Mesenchymal stem cell (in vitro differentiated cells and primary cell): ENCODE measurements at regions not wholly inside any gene's neighbourhood (a gene's known extent, or its start where the extent isn't known, plus 50 kb on each side); places are given as distances from the start of the nearest gene placed in this dataset.

Experiments used
- DNase-seq: peaks from one replicate; pipeline ENCODE4 v3.0.0-alpha.2; 2013
- H2AFZ ChIP-seq: one replicate; pipeline ENCODE4 v1.6.1; 2013; ENCODE audit warnings: low read depth, mild to moderate bottlenecking, control low read depth, inconsistent platforms, low read length, moderate library complexity
- H2AK5ac ChIP-seq: 2 replicates; pipeline ENCODE4 v1.6.1; 2013; ENCODE audit warnings: low read length, moderate library complexity, mild to moderate bottlenecking, inconsistent platforms; ENCODE audit not compliant: severe bottlenecking
- H2BK120ac ChIP-seq: one replicate; pipeline ENCODE4 v1.6.1; 2013; ENCODE audit warnings: low read depth, mild to moderate bottlenecking, inconsistent platforms, low read length, moderate library complexity
- H2BK12ac ChIP-seq, 2 experiments: one replicate each; pipeline ENCODE4 v1.6.1; 2013; ENCODE audit warnings: inconsistent platforms in 2 of 2, low read length in 2 of 2, mild to moderate bottlenecking in 2 of 2, moderate library complexity in 2 of 2, control low read depth in 1 of 2
- H2BK15ac ChIP-seq: one replicate; pipeline ENCODE4 v1.6.1; 2013; ENCODE audit warnings: mild to moderate bottlenecking, low read depth, inconsistent platforms; ENCODE audit not compliant: poor library complexity, severe bottlenecking
- H2BK5ac ChIP-seq: 2 replicates; pipeline ENCODE4 v1.6.1; 2013; ENCODE audit warnings: low read depth, mild to moderate bottlenecking, low read length, control low read depth, inconsistent platforms; ENCODE audit not compliant: poor library complexity, severe bottlenecking
- H3K14ac ChIP-seq, 2 experiments: one replicate each; pipeline ENCODE4 v1.6.1; 2013; ENCODE audit warnings: inconsistent platforms in 2 of 2, low read length in 2 of 2, control low read depth in 1 of 2, mild to moderate bottlenecking in 1 of 2, moderate library complexity in 1 of 2
- H3K18ac ChIP-seq, 2 experiments: one replicate each; pipeline ENCODE4 v1.6.1; 2013; ENCODE audit warnings: inconsistent platforms in 2 of 2, low read length in 2 of 2, control low read depth in 1 of 2, low read depth in 1 of 2, mild to moderate bottlenecking in 1 of 2
- H3K23ac ChIP-seq, 2 experiments: one replicate each; pipeline ENCODE4 v1.6.1; 2013; ENCODE audit warnings: inconsistent platforms in 2 of 2, low read length in 2 of 2, mild to moderate bottlenecking in 2 of 2, moderate library complexity in 2 of 2, control low read depth in 1 of 2
- H3K27ac ChIP-seq: 2 replicates; pipeline ENCODE4 v1.5.1; 2013; ENCODE audit warnings: mild to moderate bottlenecking, moderate library complexity, low read length, control low read depth, inconsistent platforms; ENCODE audit not compliant: poor library complexity, severe bottlenecking
- H3K27me3 ChIP-seq, 2 experiments: 2 replicates each; pipeline versions ENCODE4 v1.6.1 to v1.7.0; 2013; ENCODE audit warnings: low read length in 2 of 2, mild to moderate bottlenecking in 2 of 2, moderate library complexity in 2 of 2, control low read depth in 1 of 2, inconsistent platforms in 1 of 2; ENCODE audit not compliant: control insufficient read depth in 1 of 2, insufficient read depth in 1 of 2
- H3K36me3 ChIP-seq, 2 experiments: 2 replicates each; pipeline versions ENCODE4 v1.6.1 to v1.7.0; 2013; ENCODE audit warnings: low read length in 2 of 2, control low read depth in 1 of 2, inconsistent platforms in 1 of 2, low read depth in 1 of 2, mild to moderate bottlenecking in 1 of 2; ENCODE audit not compliant: insufficient read depth in 2 of 2, control insufficient read depth in 1 of 2
- H3K4ac ChIP-seq, 2 experiments: one replicate each; pipeline ENCODE4 v1.6.1; 2013; ENCODE audit warnings: inconsistent platforms in 2 of 2, low read length in 2 of 2, mild to moderate bottlenecking in 2 of 2, moderate library complexity in 2 of 2, control low read depth in 1 of 2, low read depth in 1 of 2
- H3K4me1 ChIP-seq: 2 replicates; pipeline ENCODE4 v1.6.1; 2013; ENCODE audit warnings: low read depth, low read length, control low read depth; ENCODE audit not compliant: control insufficient read depth, insufficient read depth
- H3K4me2 ChIP-seq: 2 replicates; pipeline ENCODE4 v1.6.1; 2013; ENCODE audit warnings: low read length, mild to moderate bottlenecking, inconsistent platforms; ENCODE audit not compliant: poor library complexity, severe bottlenecking
- H3K4me3 ChIP-seq, 2 experiments: 2 replicates each; pipeline versions ENCODE4 v1.5.1 to v1.7.0; 2013; ENCODE audit warnings: low read length in 2 of 2, mild to moderate bottlenecking in 2 of 2, control low read depth in 1 of 2, low read depth in 1 of 2; ENCODE audit not compliant: insufficient read depth in 1 of 2
- H3K79me1 ChIP-seq: replicated peaks from 2 replicates; pipeline ENCODE4 v1.6.1; 2013; ENCODE audit warnings: mild to moderate bottlenecking, control low read depth, low read length, inconsistent platforms; ENCODE audit not compliant: poor library complexity, severe bottlenecking
- H3K9ac ChIP-seq: 2 replicates; pipeline ENCODE4 v1.7.0; 2013; ENCODE audit warnings: mild to moderate bottlenecking, low read length, moderate library complexity
- H3K9me3 ChIP-seq: 2 replicates; pipeline ENCODE4 v1.7.0; 2013; ENCODE audit warnings: mild to moderate bottlenecking, low read length; ENCODE audit not compliant: control insufficient read depth
- H4K8ac ChIP-seq: one replicate; pipeline ENCODE4 v1.6.1; 2013; ENCODE audit warnings: inconsistent platforms, mild to moderate bottlenecking, low read length, moderate library complexity
- H4K91ac ChIP-seq: one replicate; pipeline ENCODE4 v1.6.1; 2013; ENCODE audit warnings: mild to moderate bottlenecking, low read length, inconsistent platforms
- WGBS: methylation state at CpG from one replicate; pipeline ENCODE4 v1.1.7; 2013; ENCODE audit warnings: mixed read lengths; 5-methylcytosine and 5-hydroxymethylcytosine counted together

DNA sequence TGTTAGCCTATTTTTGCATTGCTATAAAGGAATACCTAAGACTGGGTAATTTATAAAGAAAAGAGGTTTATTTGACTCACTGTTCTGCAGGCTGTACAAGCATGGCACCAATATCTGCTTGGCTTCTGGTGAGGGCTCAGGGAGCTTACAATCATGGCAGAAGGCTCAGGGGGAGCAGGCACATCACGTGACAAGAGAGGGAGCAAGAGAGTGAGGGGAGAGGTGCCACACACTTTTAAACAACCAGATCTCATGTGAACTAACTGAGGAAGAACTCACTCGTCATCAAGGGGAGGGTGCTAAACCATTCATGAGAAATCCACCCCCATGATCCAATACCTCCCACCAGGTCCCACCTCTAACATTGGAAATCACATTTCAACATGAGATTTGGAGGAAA is 73.9 kb upstream of the ADCY1 start:
- Histone ChIP-seq H4K8ac (no peak overlapping the region), H3K79me1 (no peaks in the 10 kb centered on the region), H2AK5ac (no peak overlapping the region), H3K9ac (no peak overlapping the region), H2AFZ (no peak overlapping the region), H2BK12ac (no peak overlapping the region), H3K14ac (no peak overlapping the region), H3K18ac (no peak overlapping the region), H3K4me2 (no peak overlapping the region), H2BK5ac (no peak overlapping the region), H3K27ac (no peak overlapping the region), H3K4ac (no peak overlapping the region), H2BK120ac (no peak overlapping the region), H2BK15ac (no peak overlapping the region), H4K91ac (no peak overlapping the region), H3K4me3 (no peak overlapping the region), H3K23ac (no peak overlapping the region), H3K4me1 (no peaks in the 10 kb centered on the region), H3K27me3 (peaks cover 0 to 25% of the 10 kb centered on the region in 2 experiments), H3K9me3 (peaks cover 12% of the 10 kb centered on the region), H3K36me3 (no peaks in the 10 kb centered on the region)
- WGBS: 25% methylated on average over 1 of the region's 2 CpGs
- DNase-seq: no peak

DNA sequence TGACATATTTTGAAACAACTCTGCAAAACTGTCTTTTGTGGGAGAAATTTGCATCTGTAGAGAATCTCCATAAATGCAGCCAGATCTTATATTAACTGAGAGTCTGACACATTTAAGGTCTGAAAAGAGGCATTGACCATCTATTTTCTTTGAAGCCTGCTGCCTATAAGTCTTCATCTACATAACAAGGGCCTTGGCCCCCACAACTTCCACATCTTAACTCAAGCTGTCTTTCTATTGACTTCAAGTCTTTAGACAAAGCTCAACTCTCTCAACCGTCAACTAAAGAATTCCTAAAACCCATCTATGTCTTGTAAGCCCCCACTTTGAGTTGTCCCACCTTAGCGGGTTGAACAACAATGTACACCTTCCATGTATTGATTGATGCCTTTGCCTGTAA is 72.4 kb upstream of the ADCY1 start:
- no peak overlapping the region for H4K91ac ChIP-seq
- H3K27ac ChIP-seq: no peak overlapping the region
- H3K36me3 ChIP-seq: no peaks in the 10 kb centered on the region
- H2BK120ac ChIP-seq: no peak overlapping the region
- H4K8ac ChIP-seq: no peak overlapping the region
- H3K4me2 ChIP-seq: no peak overlapping the region
- no peak overlapping the region for H3K18ac ChIP-seq
- H3K9ac ChIP-seq: no peak overlapping the region
- no peaks in the 10 kb centered on the region for H3K4me1 ChIP-seq
- no peak overlapping the region for H2AK5ac ChIP-seq
- no peak overlapping the region for H3K14ac ChIP-seq
- H3K9me3 ChIP-seq: peaks cover 24% of the 10 kb centered on the region
- no peak overlapping the region for H2BK15ac ChIP-seq
- no peak overlapping the region for H2AFZ ChIP-seq
- no peak for DNase-seq
- no peak overlapping the region for H2BK12ac ChIP-seq
- no peaks in the 10 kb centered on the region for H3K79me1 ChIP-seq
- no peak overlapping the region for H3K4ac ChIP-seq
- no peak overlapping the region for H3K4me3 ChIP-seq
- H3K23ac ChIP-seq: no peak overlapping the region
- peaks cover 0 to 23% of the 10 kb centered on the region in 2 experiments for H3K27me3 ChIP-seq
- WGBS: 88% methylated on average over 2 of the region's 2 CpGs
- H2BK5ac ChIP-seq: no peak overlapping the region

DNA sequence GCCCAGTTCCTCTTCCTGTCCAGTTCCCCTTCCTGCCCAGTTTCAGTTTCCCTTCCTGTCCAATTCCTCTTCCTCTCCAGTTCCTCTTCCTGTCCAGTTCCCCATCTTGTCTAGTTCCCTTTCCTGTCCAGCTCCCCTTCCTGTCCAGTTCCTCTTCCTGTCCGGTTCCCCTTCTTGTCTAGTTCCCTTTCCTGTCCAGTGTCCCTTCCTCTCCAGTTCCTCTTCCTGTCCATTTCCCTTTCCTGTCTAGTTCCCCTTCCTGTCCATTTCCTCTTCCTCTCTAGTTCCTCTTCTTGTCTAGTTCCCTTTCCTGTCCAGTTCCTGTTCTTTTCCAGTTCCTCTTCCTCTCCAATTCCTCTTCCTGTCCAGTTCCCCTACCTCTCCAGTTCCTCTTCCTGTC is 68.1 kb upstream of the ADCY1 start:
- no peak overlapping the region for H2BK12ac ChIP-seq
- H3K4me3 ChIP-seq: no peak overlapping the region
- no peaks in the 10 kb centered on the region for H3K36me3 ChIP-seq
- H3K79me1 ChIP-seq: no peaks in the 10 kb centered on the region
- no peak overlapping the region for H2AFZ ChIP-seq
- H3K23ac ChIP-seq: no peak overlapping the region
- H3K9me3 ChIP-seq: peaks cover 41% of the 10 kb centered on the region
- no peak overlapping the region for H4K91ac ChIP-seq
- no peak for DNase-seq
- no peak overlapping the region for H2BK15ac ChIP-seq
- H2BK5ac ChIP-seq: no peak overlapping the region
- H3K4ac ChIP-seq: no peak overlapping the region
- H2BK120ac ChIP-seq: no peak overlapping the region
- H3K18ac ChIP-seq: no peak overlapping the region
- WGBS: 77% methylated on average over 1 of the region's 1 CpG
- no peaks in the 10 kb centered on the region for H3K27me3 ChIP-seq
- no peak overlapping the region for H3K14ac ChIP-seq
- H3K27ac ChIP-seq: no peak overlapping the region
- no peaks in the 10 kb centered on the region for H3K4me1 ChIP-seq
- H3K4me2 ChIP-seq: no peak overlapping the region
- no peak overlapping the region for H4K8ac ChIP-seq
- H3K9ac ChIP-seq: no peak overlapping the region
- no peak overlapping the region for H2AK5ac ChIP-seq

DNA sequence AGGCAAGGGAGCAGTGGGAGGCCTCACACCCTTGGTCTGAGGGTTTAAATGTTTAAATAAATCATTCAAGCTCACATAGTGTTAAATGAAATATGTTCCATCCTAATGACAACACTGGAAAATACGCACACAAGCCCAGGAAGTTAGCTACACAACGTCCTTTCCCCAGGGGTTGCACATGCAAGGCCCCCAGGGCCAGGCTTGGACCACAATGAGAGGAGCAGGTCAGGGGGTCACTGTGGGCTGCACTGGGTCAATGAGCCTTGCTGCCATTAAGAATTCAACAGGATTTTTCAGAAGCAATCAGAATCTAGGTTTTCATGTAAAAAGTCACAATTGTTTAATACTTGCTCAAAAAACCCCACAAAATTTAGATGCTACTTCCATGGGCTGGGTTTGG is 64.9 kb upstream of the ADCY1 start:
- H3K36me3 ChIP-seq: no peaks in the 10 kb centered on the region
- H2BK120ac ChIP-seq: no peak overlapping the region
- H2BK12ac ChIP-seq: no peak overlapping the region
- H2BK5ac ChIP-seq: no peak overlapping the region
- H3K18ac ChIP-seq: no peak overlapping the region
- no peak overlapping the region for H2BK15ac ChIP-seq
- no peaks in the 10 kb centered on the region for H3K79me1 ChIP-seq
- no peak for DNase-seq
- no peak overlapping the region for H2AK5ac ChIP-seq
- no peak overlapping the region for H4K91ac ChIP-seq
- H3K27me3 ChIP-seq: peaks cover 0 to 8% of the 10 kb centered on the region in 2 experiments
- no peak overlapping the region for H3K27ac ChIP-seq
- no peak overlapping the region for H3K4me3 ChIP-seq
- no peaks in the 10 kb centered on the region for H3K4me1 ChIP-seq
- no peak overlapping the region for H2AFZ ChIP-seq
- peaks cover 38% of the 10 kb centered on the region for H3K9me3 ChIP-seq
- no peak overlapping the region for H3K4me2 ChIP-seq
- H3K4ac ChIP-seq: no peak overlapping the region
- no peak overlapping the region for H3K14ac ChIP-seq
- no peak overlapping the region for H3K9ac ChIP-seq
- H3K23ac ChIP-seq: no peak overlapping the region
- WGBS: 41% methylated on average over 2 of the region's 2 CpGs
- H4K8ac ChIP-seq: no peak overlapping the region
